CD4-positive, alpha-beta T cell (primary cell): ENCODE measurements at regions not wholly inside any gene's neighbourhood (a gene's known extent, or its start where the extent isn't known, plus 50 kb on each side); places are given as distances from the start of the nearest gene placed in this dataset.

ENCODE experiments used
- ATAC-seq: fragments of 200-7000 bp; cut with Tn5 transposase; one replicate; pipeline ENCODE4 v1.10.0; 2022; ENCODE audit warnings: mild to moderate bottlenecking; ENCODE audit not compliant: poor library complexity
- CTCF ChIA-PET: fragments of 350-600 bp; sonication (Branson Sonifier 250); formaldehyde crosslinking; loops from one replicate; lab custom pipeline; 2021; ENCODE audit warnings: antibody characterized with exemption, inconsistent platforms; lab: Charles Lee
- POLR2A ChIA-PET: fragments of 350-600 bp; sonication (Branson Sonifier 250); formaldehyde crosslinking; loops from one replicate; lab custom pipeline; 2021; ENCODE audit warnings: antibody characterized with exemption, inconsistent platforms; lab: Charles Lee
- DNase-seq, 14 experiments: peaks; one replicate each; pipeline ENCODE4 v3.0.0-alpha.2; 2013 to 2020; ENCODE audit warnings: mixed read lengths in 2 of 14
- H3K27ac ChIP-seq, 2 donors: one replicate each; pipeline versions ENCODE4 v1.5.1 to v1.7.0; 2013; ENCODE audit warnings: low read length in 2 of 2, low read depth in 1 of 2, mild to moderate bottlenecking in 1 of 2
- H3K27me3 ChIP-seq, 2 experiments: 1 replicate in 1 of 2; 2 replicates in 1 of 2; pipeline versions ENCODE4 v1.6.1 to v1.7.0; 2013; ENCODE audit warnings: low read length in 2 of 2, control low read depth in 1 of 2, mild to moderate bottlenecking in 1 of 2, moderate library complexity in 1 of 2; ENCODE audit not compliant: insufficient read depth in 2 of 2, control insufficient read depth in 1 of 2
- H3K36me3 ChIP-seq: one replicate; pipeline ENCODE4 v1.6.1; 2013; ENCODE audit warnings: low read length, control low read depth; ENCODE audit not compliant: insufficient read depth
- H3K4me1 ChIP-seq: one replicate; pipeline ENCODE4 v1.6.1; 2013; ENCODE audit warnings: low read length, control low read depth; ENCODE audit not compliant: insufficient read depth
- H3K4me3 ChIP-seq: one replicate; pipeline ENCODE4 v1.5.1; 2013; ENCODE audit warnings: mild to moderate bottlenecking, low read length, moderate library complexity
- H3K9me3 ChIP-seq, 2 experiments: 1 replicate in 1 of 2; 2 replicates in 1 of 2; pipeline versions ENCODE4 v1.6.1 to v1.7.0; 2013; ENCODE audit warnings: low read length in 2 of 2, mild to moderate bottlenecking in 2 of 2, control low read depth in 1 of 2, moderate library complexity in 1 of 2; ENCODE audit not compliant: control insufficient read depth in 1 of 2, insufficient read depth in 1 of 2
- H3K27ac Mint-ChIP-seq: one replicate; pipeline ENCODE4 v1.8.0; 2020; ENCODE audit warnings: mixed read lengths
- H3K27me3 Mint-ChIP-seq: one replicate; pipeline ENCODE4 v1.8.0; 2021; ENCODE audit warnings: mixed read lengths
- H3K36me3 Mint-ChIP-seq: one replicate; pipeline ENCODE4 v1.8.0; 2021; ENCODE audit warnings: low read depth, mixed read lengths
- H3K4me1 Mint-ChIP-seq: one replicate; pipeline ENCODE4 v1.8.0; 2021; ENCODE audit warnings: low read depth, mixed read lengths
- H3K4me3 Mint-ChIP-seq: one replicate; pipeline ENCODE4 v1.8.0; 2020; ENCODE audit warnings: mild to moderate bottlenecking, mixed read lengths
- H3K9me3 Mint-ChIP-seq: one replicate; pipeline ENCODE4 v1.8.0; 2020; ENCODE audit warnings: mixed read lengths
- CTCF ChIP-seq: fragments of 200-600 bp; IDR thresholded peaks from one replicate; pipeline ENCODE4 v1.8.0; 2022; ENCODE audit warnings: antibody characterized with exemption, mild to moderate bottlenecking
- intact Hi-C, 2 experiments: fragments of 100-400 bp; cut with DNase I in 1 of 2; cut with micrococcal nuclease in 1 of 2; formaldehyde crosslinking; loops; one replicate each; pipeline versions ENCODE4 v1.15.1 to v1.9.0; 2023 to 2025; cut with DNase I, micrococcal nuclease

GRCh38 chr6:112597176-112597575 is 250.0 kb downstream of the RFPL4B start:
- ATAC-seq (no peak), DNase-seq (no peak)
- Mint-ChIP-seq H3K36me3 (no peaks in the 10 kb centered on the region), H3K27me3 (no peaks in the 10 kb centered on the region), H3K27ac (no peak overlapping the region), H3K9me3 (peaks cover 7% of the 10 kb centered on the region), H3K4me3 (no peak overlapping the region), H3K4me1 (no peaks in the 10 kb centered on the region)
- Histone ChIP-seq H3K4me1 (no peaks in the 10 kb centered on the region), H3K4me3 (no peak overlapping the region), H3K9me3 (no peaks in the 10 kb centered on the region), H3K27ac (no peak overlapping the region), H3K27me3 (no peaks in the 10 kb centered on the region), H3K36me3 (no peaks in the 10 kb centered on the region)
- no peak for TF ChIP-seq CTCF
- intact Hi-C loops = no loop called here
- CTCF ChIA-PET = no interaction called here
- POLR2A ChIA-PET = no interaction called here

GRCh38 chr6:112600168-112600567 is 253.0 kb downstream of the RFPL4B start:
- Histone ChIP-seq H3K27me3 (no peaks in the 10 kb centered on the region), H3K4me1 (no peaks in the 10 kb centered on the region), H3K36me3 (no peaks in the 10 kb centered on the region), H3K4me3 (no peak overlapping the region), H3K27ac (no peak overlapping the region), H3K9me3 (no peaks in the 10 kb centered on the region)
- intact Hi-C loops = no loop called here
- ATAC-seq = no peak
- Mint-ChIP-seq H3K4me1 (no peaks in the 10 kb centered on the region), H3K27ac (no peak overlapping the region), H3K36me3 (no peaks in the 10 kb centered on the region), H3K27me3 (no peaks in the 10 kb centered on the region), H3K4me3 (no peak overlapping the region), H3K9me3 (no peaks in the 10 kb centered on the region)
- ChIA-PET POLR2A (no interaction called here), CTCF (no interaction called here)
- TF ChIP-seq CTCF = no peak
- DNase-seq = no peak

GRCh38 chr6:112603726-112604125 is 256.6 kb downstream of the RFPL4B start:
- DNase-seq (no peak), ATAC-seq (no peak)
- no peaks in the 10 kb centered on the region for H3K27me3 Mint-ChIP-seq
- Histone ChIP-seq H3K9me3 (peaks cover 0 to 5% of the 10 kb centered on the region in 2 experiments), H3K27me3 (no peaks in the 10 kb centered on the region), H3K36me3 (no peaks in the 10 kb centered on the region), H3K27ac (no peak overlapping the region), H3K4me1 (no peaks in the 10 kb centered on the region), H3K4me3 (no peak overlapping the region)
- no peaks in the 10 kb centered on the region for H3K4me1 Mint-ChIP-seq
- H3K27ac Mint-ChIP-seq = no peak overlapping the region
- intact Hi-C loops = no loop called here
- ChIA-PET CTCF (no interaction called here), POLR2A (no interaction called here)
- H3K36me3 Mint-ChIP-seq = no peaks in the 10 kb centered on the region
- peaks cover 10% of the 10 kb centered on the region for H3K9me3 Mint-ChIP-seq
- no peak for TF ChIP-seq CTCF
- no peak overlapping the region for H3K4me3 Mint-ChIP-seq
